Parathyroid adenoma (tissue), 2 donors: ENCODE measurements at regions not wholly inside any gene's neighbourhood (a gene's known extent, or its start where the extent isn't known, plus 50 kb on each side); places are given as distances from the start of the nearest gene placed in this dataset.
"Not testable (repeated sequence)": the region's sequence is repeated elsewhere in the genome, so short reads cannot be mapped to it uniquely, and the experiment has no call there.

Experiments
- H2AFZ ChIP-seq: fragments of 300-600 bp; sonication (generic); one replicate; pipeline ENCODE4 v1.7.0; 2017; ENCODE audit warnings: antibody characterized with exemption, mild to moderate bottlenecking
- H3K27ac ChIP-seq: fragments of 300-600 bp; sonication (generic); one replicate; pipeline ENCODE4 v1.7.0; 2017
- H3K27me3 ChIP-seq: fragments of 300-600 bp; sonication (generic); one replicate; pipeline ENCODE4 v1.7.0; 2017; ENCODE audit warnings: low read length; ENCODE audit not compliant: control insufficient read depth, insufficient read depth
- H3K36me3 ChIP-seq: fragments of 300-600 bp; sonication (generic); one replicate; pipeline ENCODE4 v1.7.0; 2017; ENCODE audit warnings: low read length; ENCODE audit not compliant: control insufficient read depth, insufficient read depth
- H3K4me1 ChIP-seq: fragments of 300-600 bp; sonication (generic); one replicate; pipeline ENCODE4 v1.7.0; 2017; ENCODE audit warnings: control low read depth
- H3K4me2 ChIP-seq: fragments of 300-600 bp; sonication (generic); one replicate; pipeline ENCODE4 v1.7.0; 2017; ENCODE audit warnings: low read length
- H3K4me3 ChIP-seq: fragments of 300-600 bp; sonication (generic); one replicate; pipeline ENCODE4 v1.7.0; 2017; ENCODE audit warnings: low read depth, low read length
- H3K79me2 ChIP-seq: fragments of 300-600 bp; sonication (generic); one replicate; pipeline ENCODE4 v1.7.0; 2017; ENCODE audit warnings: control low read depth
- H3K9ac ChIP-seq: fragments of 300-600 bp; sonication (generic); one replicate; pipeline ENCODE4 v1.7.0; 2017; ENCODE audit warnings: mild to moderate bottlenecking
- H3K9me3 ChIP-seq: fragments of 300-600 bp; sonication (generic); one replicate; pipeline ENCODE4 v1.7.0; 2017; ENCODE audit warnings: low read length; ENCODE audit not compliant: control insufficient read depth
- CTCF ChIP-seq: fragments of 300-600 bp; sonication (generic); IDR thresholded peaks from one replicate; pipeline ENCODE4 v1.7.0; 2017; ENCODE audit warnings: antibody characterized with exemption, mild to moderate bottlenecking
- donor health status: primary hyperparathyroidism.

GRCh38 chr10:85400981-85401695, 965.5 kb downstream of the GRID1 start:
- no peaks in the 10 kb centered on the region for H3K79me2 ChIP-seq
- TF ChIP-seq CTCF = no peak
- H3K27ac ChIP-seq = no peak overlapping the region
- no peaks in the 10 kb centered on the region for H3K9me3 ChIP-seq
- H2AFZ ChIP-seq = no peak overlapping the region
- H3K36me3 ChIP-seq = no peaks in the 10 kb centered on the region
- H3K9ac ChIP-seq = no peak overlapping the region
- no peaks in the 10 kb centered on the region for H3K27me3 ChIP-seq
- no peaks in the 10 kb centered on the region for H3K4me1 ChIP-seq
- H3K4me2 ChIP-seq = no peak overlapping the region
- no peak overlapping the region for H3K4me3 ChIP-seq

DNA sequence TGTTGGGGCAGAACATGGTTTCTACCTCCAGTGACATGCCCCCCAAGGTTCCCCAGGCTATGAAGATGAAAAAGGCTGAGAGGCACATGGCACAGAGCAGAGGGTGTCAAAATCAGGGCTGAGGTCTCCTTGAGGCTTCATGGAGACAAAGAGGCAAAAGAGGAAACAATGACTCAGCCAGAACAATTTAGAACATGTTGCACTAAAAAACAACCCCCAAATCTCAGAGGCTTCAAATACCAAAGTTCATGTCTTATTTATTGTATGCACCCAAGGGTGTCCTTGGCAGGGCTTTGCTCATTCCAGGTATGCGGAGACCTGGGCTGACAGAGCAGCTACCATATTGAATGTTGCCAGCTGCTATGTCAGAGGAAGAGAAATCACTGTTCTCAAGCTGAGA, 964.1 kb downstream of the GRID1 start:
- Histone ChIP-seq H2AFZ (no peak overlapping the region), H3K9ac (no peak overlapping the region), H3K4me2 (no peak overlapping the region), H3K9me3 (no peaks in the 10 kb centered on the region), H3K36me3 (no peaks in the 10 kb centered on the region), H3K27ac (no peak overlapping the region), H3K4me3 (no peak overlapping the region), H3K4me1 (no peaks in the 10 kb centered on the region), H3K79me2 (no peaks in the 10 kb centered on the region), H3K27me3 (no peaks in the 10 kb centered on the region)
- TF ChIP-seq CTCF = no peak

GRCh38 chr10:85407088-85407487, 959.5 kb downstream of the GRID1 start:
- no peak for TF ChIP-seq CTCF
- Histone ChIP-seq H2AFZ (no peak overlapping the region), H3K27me3 (no peaks in the 10 kb centered on the region)

GRCh38 chr10:85408388-85408787, 958.2 kb downstream of the GRID1 start:
- Histone ChIP-seq H3K4me1 (no peaks in the 10 kb centered on the region), H3K4me2 (no peak overlapping the region), H3K79me2 (no peaks in the 10 kb centered on the region), H3K9ac (no peak overlapping the region), H3K4me3 (no peak overlapping the region), H2AFZ (no peak overlapping the region), H3K27me3 (no peaks in the 10 kb centered on the region), H3K27ac (no peak overlapping the region), H3K36me3 (no peaks in the 10 kb centered on the region), H3K9me3 (no peaks in the 10 kb centered on the region)
- TF ChIP-seq CTCF = no peak

More at GRCh38 chr10:85407088-85407487, 959.5 kb downstream of the GRID1 start:
- Histone ChIP-seq H3K4me1 (no peaks in the 10 kb centered on the region), H3K4me2 (no peak overlapping the region), H3K9ac (no peak overlapping the region), H3K4me3 (no peak overlapping the region), H3K36me3 (no peaks in the 10 kb centered on the region), H3K9me3 (no peaks in the 10 kb centered on the region), H3K27ac (no peak overlapping the region), H3K79me2 (no peaks in the 10 kb centered on the region)

DNA sequence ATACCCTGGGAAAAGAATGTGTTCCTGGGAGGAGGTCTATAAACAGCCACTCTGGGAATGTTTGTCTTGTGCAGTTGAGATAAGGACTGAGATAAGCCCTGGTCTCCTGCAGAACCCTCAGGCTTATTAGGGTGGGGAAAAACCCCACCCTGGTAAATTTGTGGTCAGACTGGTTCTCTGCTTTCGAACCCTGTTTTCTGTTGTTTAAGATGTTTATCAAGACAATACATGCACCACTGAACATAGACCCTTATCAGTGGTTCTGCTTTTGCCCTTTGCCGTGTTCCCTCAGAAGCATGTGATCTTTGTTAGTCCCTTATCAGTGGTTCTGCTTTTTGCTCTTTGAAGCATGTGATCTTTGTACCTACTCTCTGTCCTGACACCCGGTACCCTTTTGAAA, 956.0 kb downstream of the GRID1 start:
- H3K27me3 ChIP-seq, H3K9me3 ChIP-seq, H3K4me1 ChIP-seq, H3K79me2 ChIP-seq, H3K27ac ChIP-seq, H3K9ac ChIP-seq, H3K4me2 ChIP-seq, H2AFZ ChIP-seq, H3K4me3 ChIP-seq, H3K36me3 ChIP-seq: not testable (repeated sequence)
